ENCODE measurements at regions not wholly inside any gene's neighbourhood (a gene's known extent, or its start where the extent isn't known, plus 50 kb on each side); places are given as distances from the start of the nearest gene placed in this dataset.

- no peak for TF ChIP-seq ATF3 (CRISPR knock-in tag; conservative IDR thresholded peaks at IDR 0.05)
- TF ChIP-seq, protein P1, sequence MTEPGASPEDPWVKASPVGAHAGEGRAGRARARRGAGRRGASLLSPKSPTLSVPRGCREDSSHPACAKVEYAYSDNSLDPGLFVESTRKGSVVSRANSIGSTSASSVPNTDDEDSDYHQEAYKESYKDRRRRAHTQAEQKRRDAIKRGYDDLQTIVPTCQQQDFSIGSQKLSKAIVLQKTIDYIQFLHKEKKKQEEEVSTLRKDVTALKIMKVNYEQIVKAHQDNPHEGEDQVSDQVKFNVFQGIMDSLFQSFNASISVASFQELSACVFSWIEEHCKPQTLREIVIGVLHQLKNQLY (CRISPR knock-in tag; IDR thresholded peaks at IDR 0.05), result no peak
- TF ChIP-seq ZSCAN18 (CRISPR knock-in tag; IDR thresholded peaks at IDR 0.05), result no peak
- no peak for TF ChIP-seq ATF1 (CRISPR knock-in tag; IDR thresholded peaks at IDR 0.05)
- TF ChIP-seq NR3C1 (CRISPR knock-in tag; conservative IDR thresholded peaks at IDR 0.05; ENCODE audit: low read depth), result no peak
- Mint-ChIP-seq H3K27ac (no peak overlapping the region), H3K9me3 (no peaks in the 10 kb centered on the region), H3K36me3 (no peaks in the 10 kb centered on the region), H3K4me3 (no peak overlapping the region), H3K27me3 (ENCODE audit: low read depth) (no peaks in the 10 kb centered on the region; the same call in 1 of the 2 replicates), H3K4me1 (no peaks in the 10 kb centered on the region)
- POLR2A ChIA-PET, result no interaction called here
- DNase-seq (ENCODE audit: low spot score) (no peak), ATAC-seq (peak; percentile 73)
- CTCF ChIA-PET, result no interaction called here
These were observed 58.5 kb upstream of the C1orf87 start for GRCh38 chr1:60132108-60132507.

DNA sequence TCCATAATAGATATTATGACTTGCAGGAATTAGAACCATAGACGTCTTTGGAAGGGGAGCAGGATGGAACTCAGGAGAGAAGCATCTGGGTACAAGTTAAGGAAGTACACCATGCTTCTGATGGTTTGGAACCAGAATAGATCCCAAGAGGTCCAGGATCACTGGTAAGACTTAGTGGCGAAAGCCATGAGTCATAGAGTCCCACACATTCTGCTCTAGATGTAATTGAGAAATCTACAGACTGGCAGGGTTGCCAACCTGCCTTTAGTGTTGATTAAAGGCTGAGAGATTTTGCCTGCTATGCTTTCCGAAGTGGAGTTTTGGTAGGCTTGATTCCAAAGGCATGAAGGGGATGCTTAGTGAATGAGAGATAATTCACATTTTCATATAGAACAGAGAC is 57.1 kb upstream of the C1orf87 start:
- CTCF ChIA-PET, result interaction anchor here (0.9 to 1.8 kb wide), 5 partner anchors 18 to 160 kb away, joined by 3 to 10 read pairs (median 6); no protein-coding TSS in a partner anchor
- no peaks in the 10 kb centered on the region for H3K36me3 Mint-ChIP-seq
- POLR2A ChIA-PET, result no interaction called here

GRCh38 chr1:60129911-60130310 is 56.3 kb upstream of the C1orf87 start:
- no peak overlapping the region for H3K27ac Mint-ChIP-seq
- no peaks in the 10 kb centered on the region; the same call in 1 of the 2 replicates for H3K27me3 Mint-ChIP-seq (ENCODE audit: low read depth)
- CTCF ChIA-PET, result interaction anchor here (0.7 to 1.8 kb wide), 7 partner anchors 9 to 635 kb away, joined by 3 to 10 read pairs (median 5); no protein-coding TSS in a partner anchor
- no peak overlapping the region for H3K4me3 Mint-ChIP-seq
- DNase-seq (ENCODE audit: low spot score) (no peak), ATAC-seq (peak; percentile 34; the same call in 1 of the 2 replicates)
- no peaks in the 10 kb centered on the region for H3K4me1 Mint-ChIP-seq
- H3K9me3 Mint-ChIP-seq, result no peaks in the 10 kb centered on the region
- H3K36me3 Mint-ChIP-seq, result no peaks in the 10 kb centered on the region
- POLR2A ChIA-PET, result interaction anchor here (1.0 kb wide), 1 partner anchor 162 kb away, joined by 3 read pairs; no protein-coding TSS in a partner anchor
- TF ChIP-seq TEAD1 (CRISPR knock-in tag; IDR thresholded peaks at IDR 0.05) (no peak), ZNF396 (CRISPR knock-in tag; IDR thresholded peaks at IDR 0.05; ENCODE audit: borderline replicate concordance) (no peak), MAX (CRISPR knock-in tag; IDR thresholded peaks at IDR 0.05) (no peak), ZNF219 (CRISPR knock-in tag; IDR thresholded peaks at IDR 0.05; ENCODE audit: borderline replicate concordance) (no peak), CREB1 (CRISPR knock-in tag; IDR thresholded peaks at IDR 0.05) (no peak), GTF2I (CRISPR knock-in tag; conservative IDR thresholded peaks at IDR 0.05) (no peak), ZNF232 (CRISPR knock-in tag; IDR thresholded peaks at IDR 0.05) (no peak), ZNF121 (CRISPR knock-in tag; IDR thresholded peaks at IDR 0.05) (no peak), MXD4 (CRISPR knock-in tag; IDR thresholded peaks at IDR 0.05; ENCODE audit: borderline replicate concordance) (no peak), E2F1 (CRISPR knock-in tag; IDR thresholded peaks at IDR 0.05) (no peak), GABPB1 (CRISPR knock-in tag; IDR thresholded peaks at IDR 0.05) (no peak)
- TF ChIP-seq, protein P2, sequence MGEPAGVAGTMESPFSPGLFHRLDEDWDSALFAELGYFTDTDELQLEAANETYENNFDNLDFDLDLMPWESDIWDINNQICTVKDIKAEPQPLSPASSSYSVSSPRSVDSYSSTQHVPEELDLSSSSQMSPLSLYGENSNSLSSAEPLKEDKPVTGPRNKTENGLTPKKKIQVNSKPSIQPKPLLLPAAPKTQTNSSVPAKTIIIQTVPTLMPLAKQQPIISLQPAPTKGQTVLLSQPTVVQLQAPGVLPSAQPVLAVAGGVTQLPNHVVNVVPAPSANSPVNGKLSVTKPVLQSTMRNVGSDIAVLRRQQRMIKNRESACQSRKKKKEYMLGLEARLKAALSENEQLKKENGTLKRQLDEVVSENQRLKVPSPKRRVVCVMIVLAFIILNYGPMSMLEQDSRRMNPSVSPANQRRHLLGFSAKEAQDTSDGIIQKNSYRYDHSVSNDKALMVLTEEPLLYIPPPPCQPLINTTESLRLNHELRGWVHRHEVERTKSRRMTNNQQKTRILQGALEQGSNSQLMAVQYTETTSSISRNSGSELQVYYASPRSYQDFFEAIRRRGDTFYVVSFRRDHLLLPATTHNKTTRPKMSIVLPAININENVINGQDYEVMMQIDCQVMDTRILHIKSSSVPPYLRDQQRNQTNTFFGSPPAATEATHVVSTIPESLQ (CRISPR knock-in tag; IDR thresholded peaks at IDR 0.05), result no peak
- TF ChIP-seq, protein P3, sequence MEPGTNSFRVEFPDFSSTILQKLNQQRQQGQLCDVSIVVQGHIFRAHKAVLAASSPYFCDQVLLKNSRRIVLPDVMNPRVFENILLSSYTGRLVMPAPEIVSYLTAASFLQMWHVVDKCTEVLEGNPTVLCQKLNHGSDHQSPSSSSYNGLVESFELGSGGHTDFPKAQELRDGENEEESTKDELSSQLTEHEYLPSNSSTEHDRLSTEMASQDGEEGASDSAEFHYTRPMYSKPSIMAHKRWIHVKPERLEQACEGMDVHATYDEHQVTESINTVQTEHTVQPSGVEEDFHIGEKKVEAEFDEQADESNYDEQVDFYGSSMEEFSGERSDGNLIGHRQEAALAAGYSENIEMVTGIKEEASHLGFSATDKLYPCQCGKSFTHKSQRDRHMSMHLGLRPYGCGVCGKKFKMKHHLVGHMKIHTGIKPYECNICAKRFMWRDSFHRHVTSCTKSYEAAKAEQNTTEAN (CRISPR knock-in tag; IDR thresholded peaks at IDR 0.05), result no peak
- TF ChIP-seq, protein P4, sequence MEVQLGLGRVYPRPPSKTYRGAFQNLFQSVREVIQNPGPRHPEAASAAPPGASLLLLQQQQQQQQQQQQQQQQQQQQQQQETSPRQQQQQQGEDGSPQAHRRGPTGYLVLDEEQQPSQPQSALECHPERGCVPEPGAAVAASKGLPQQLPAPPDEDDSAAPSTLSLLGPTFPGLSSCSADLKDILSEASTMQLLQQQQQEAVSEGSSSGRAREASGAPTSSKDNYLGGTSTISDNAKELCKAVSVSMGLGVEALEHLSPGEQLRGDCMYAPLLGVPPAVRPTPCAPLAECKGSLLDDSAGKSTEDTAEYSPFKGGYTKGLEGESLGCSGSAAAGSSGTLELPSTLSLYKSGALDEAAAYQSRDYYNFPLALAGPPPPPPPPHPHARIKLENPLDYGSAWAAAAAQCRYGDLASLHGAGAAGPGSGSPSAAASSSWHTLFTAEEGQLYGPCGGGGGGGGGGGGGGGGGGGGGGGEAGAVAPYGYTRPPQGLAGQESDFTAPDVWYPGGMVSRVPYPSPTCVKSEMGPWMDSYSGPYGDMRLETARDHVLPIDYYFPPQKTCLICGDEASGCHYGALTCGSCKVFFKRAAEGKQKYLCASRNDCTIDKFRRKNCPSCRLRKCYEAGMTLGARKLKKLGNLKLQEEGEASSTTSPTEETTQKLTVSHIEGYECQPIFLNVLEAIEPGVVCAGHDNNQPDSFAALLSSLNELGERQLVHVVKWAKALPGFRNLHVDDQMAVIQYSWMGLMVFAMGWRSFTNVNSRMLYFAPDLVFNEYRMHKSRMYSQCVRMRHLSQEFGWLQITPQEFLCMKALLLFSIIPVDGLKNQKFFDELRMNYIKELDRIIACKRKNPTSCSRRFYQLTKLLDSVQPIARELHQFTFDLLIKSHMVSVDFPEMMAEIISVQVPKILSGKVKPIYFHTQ (CRISPR knock-in tag; IDR thresholded peaks at IDR 0.05), result no peak
- TF ChIP-seq, protein P5, sequence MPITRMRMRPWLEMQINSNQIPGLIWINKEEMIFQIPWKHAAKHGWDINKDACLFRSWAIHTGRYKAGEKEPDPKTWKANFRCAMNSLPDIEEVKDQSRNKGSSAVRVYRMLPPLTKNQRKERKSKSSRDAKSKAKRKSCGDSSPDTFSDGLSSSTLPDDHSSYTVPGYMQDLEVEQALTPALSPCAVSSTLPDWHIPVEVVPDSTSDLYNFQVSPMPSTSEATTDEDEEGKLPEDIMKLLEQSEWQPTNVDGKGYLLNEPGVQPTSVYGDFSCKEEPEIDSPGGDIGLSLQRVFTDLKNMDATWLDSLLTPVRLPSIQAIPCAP (CRISPR knock-in tag; IDR thresholded peaks at IDR 0.05), result no peak
- TF ChIP-seq, protein P6, sequence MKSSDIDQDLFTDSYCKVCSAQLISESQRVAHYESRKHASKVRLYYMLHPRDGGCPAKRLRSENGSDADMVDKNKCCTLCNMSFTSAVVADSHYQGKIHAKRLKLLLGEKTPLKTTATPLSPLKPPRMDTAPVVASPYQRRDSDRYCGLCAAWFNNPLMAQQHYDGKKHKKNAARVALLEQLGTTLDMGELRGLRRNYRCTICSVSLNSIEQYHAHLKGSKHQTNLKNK (CRISPR knock-in tag; IDR thresholded peaks at IDR 0.05), result no peak

More for the DNA sequence above, 57.1 kb upstream of the C1orf87 start:
- DNase-seq (ENCODE audit: low spot score) (no peak), ATAC-seq (no peak)
- TF ChIP-seq TEAD1 (CRISPR knock-in tag; IDR thresholded peaks at IDR 0.05) (no peak), OVOL2 (CRISPR knock-in tag; IDR thresholded peaks at IDR 0.05; ENCODE audit: borderline replicate concordance) (no peak)
- no peak overlapping the region for H3K4me3 Mint-ChIP-seq
- H3K27me3 Mint-ChIP-seq (ENCODE audit: low read depth), result no peaks in the 10 kb centered on the region; the same call in 1 of the 2 replicates
- H3K9me3 Mint-ChIP-seq, result no peaks in the 10 kb centered on the region
- H3K27ac Mint-ChIP-seq, result no peak overlapping the region
- H3K4me1 Mint-ChIP-seq, result no peaks in the 10 kb centered on the region
